ENCODE measurements at regions not wholly inside any gene's neighbourhood (a gene's known extent, or its start where the extent isn't known, plus 50 kb on each side); places are given as distances from the start of the nearest gene placed in this dataset.
"Not testable (repeated sequence)": the region's sequence is repeated elsewhere in the genome, so short reads cannot be mapped to it uniquely, and the experiment has no call there.

GRCh38 chr22:48834404-48834803 is 993.3 kb downstream of the BRD1 start:
- no peak for DNase-seq (ENCODE audit: low read depth)

- DNase-seq (ENCODE audit: low read depth) = no peak
Measured at GRCh38 chr22:48832592-48832991, 995.1 kb downstream of the BRD1 start.

DNA sequence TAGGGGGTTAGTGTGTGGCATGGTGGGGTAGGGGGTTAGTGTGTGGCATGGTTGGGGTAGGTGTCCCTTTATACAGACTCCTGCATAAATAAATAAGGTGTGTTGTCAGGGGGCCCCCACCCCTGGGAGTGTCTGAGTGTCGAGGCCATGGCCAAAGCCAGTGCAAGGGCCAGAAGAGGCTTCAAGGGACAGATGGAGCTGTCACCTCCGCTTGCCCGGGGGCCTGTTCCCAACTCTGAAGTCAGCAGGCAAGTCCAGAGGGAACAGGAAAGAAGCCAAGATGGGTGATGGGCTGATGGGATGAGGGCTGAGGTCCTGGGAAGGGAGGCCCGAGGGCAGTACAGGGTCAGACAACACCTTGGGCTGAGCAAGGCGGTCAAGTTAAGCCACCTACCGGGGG is 997.8 kb downstream of the BRD1 start:
- no peak for DNase-seq (ENCODE audit: low read depth)

- no peak for DNase-seq (ENCODE audit: low read depth)
Measured at GRCh38 chr22:48828688-48829087, 999.0 kb downstream of the BRD1 start.

- DNase-seq (ENCODE audit: low read depth) = no peak
Measured at GRCh38 chr22:48827904-48828555, 999.6 kb downstream of the BRD1 start.

- no peak for DNase-seq (ENCODE audit: low read depth)
Measured at GRCh38 chr22:48827268-48827846, 1000.3 kb downstream of the BRD1 start.

DNA sequence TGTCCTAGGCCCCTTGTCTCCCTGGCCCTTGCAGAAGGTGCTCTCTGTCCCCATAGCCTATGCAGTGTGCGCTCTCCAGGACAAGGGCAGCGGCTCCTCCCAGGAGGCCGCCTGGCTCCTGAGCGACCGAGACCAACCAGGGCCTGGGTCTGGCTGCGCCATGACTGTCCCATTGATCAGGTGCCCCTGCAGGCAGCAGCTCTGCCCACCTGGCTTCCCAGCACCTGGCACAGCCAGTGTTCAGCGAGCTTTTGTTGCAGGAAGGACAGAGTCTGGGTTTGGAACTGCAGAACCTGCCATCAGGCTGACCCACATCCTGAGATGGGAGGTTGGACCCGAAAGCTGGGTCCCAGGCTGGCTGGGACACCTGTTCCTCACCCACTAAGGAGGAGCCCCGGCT is 1001.1 kb downstream of the BRD1 start:
- no peak for DNase-seq (ENCODE audit: low read depth)

DNA sequence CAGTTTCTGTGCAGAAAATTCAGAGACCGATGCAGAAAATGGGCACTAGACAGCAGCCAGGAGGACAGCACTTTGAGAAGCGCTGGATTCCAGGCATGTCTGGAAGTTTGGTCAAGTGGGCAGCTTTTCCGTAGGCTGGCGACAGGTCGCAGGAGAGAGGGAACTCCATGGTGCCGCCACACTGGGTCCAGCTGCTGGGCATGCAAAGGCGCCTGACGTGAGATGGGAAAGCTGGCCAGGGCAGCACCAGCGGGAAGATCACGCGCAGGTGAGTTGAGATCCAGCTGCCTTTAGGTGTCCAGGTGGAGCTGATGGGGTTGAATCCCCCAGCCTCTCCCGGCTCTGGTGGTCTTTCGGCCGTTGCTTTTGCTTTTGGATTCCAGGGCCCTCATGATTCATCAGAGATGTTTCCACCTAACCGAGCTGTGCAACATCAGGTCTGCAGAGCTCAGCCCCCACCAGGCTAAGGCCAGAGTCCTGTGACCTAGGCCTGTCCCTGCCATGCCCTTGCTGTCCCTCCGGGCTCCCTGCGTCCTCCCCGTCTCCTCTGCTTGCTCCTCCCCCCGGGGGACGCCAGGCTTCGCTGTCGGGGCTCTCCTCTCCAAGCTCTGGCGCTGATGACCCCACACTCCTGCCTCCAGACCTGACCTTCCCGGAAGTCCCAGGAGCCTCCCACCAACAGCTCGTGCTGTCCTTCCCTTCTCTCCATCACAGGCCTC is 1001.7 kb downstream of the BRD1 start:
- DNase-seq (ENCODE audit: low read depth) = no peak

DNA sequence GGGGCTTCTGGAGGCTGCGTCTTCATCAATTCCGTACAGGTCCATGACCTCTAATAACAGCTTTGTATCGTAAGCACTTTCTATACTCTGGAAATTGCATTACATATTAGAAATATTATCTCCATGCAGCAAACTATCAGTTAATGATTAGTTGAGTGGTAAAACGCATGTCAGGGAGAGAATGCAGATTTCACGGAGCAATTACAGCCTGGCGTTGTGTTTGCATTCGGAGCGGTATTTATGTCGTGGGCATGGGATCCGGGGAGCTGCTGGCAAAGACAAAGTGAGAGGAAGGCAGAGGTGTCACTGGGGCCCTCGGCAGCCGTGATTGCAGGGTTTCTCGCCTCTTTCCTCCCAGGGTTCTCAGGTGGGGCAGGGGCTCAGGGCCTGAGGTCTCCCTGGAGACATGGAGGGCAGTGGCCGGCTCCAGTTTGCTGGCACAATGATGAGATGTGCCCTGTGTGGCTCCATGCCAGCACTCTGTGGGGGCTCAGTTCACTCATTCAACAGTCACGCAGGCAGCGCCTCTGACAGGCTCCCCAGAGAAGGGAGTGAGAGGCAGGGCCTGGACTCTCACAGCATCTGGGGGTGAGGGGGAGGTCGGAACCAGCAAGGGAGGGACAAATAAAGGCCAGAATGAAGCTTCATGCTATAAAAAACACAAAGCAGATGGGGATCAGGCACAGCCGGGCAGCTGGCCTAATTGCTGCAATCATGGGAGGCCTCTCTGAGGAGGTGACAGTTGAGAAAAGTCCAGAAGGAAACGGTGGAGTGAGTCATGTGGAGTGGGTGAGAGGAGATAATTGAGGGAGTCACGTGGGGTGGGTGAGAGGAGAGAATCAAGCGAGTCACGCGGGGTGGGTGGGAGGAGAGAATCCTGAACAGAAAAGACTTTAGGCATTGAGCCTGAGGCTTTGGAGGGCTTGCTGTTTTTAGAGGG is 1002.7 kb downstream of the BRD1 start:
- DNase-seq (ENCODE audit: low read depth) = no peak

- no peak for DNase-seq (ENCODE audit: low read depth)
Measured at GRCh38 chr22:48823941-48824340, 1003.7 kb downstream of the BRD1 start.

GRCh38 chr22:48822278-48823233 is 1005.1 kb downstream of the BRD1 start:
- no peak for DNase-seq (ENCODE audit: low read depth)

GRCh38 chr22:48821727-48822126 is 1005.9 kb downstream of the BRD1 start:
- no peak for DNase-seq (ENCODE audit: low read depth)

DNA sequence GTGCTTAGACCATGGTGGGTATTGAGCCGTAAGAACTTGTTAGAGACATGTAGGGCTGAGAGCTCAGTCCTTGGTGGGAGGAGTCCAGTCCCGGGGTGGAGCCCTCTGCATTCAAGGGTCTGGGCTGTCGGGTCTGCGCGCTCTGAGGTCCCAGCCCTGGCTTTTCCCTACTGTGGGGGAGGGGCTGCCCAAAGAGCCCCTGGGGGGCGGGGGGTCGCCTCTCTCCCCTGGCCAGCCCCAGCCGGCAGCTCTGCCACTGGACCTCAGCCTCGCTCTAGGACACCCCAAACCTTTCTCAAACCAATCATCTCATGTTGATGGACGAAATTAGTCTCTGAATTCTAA is 1006.4 kb downstream of the BRD1 start:
- no peak for DNase-seq (ENCODE audit: low read depth)

DNA sequence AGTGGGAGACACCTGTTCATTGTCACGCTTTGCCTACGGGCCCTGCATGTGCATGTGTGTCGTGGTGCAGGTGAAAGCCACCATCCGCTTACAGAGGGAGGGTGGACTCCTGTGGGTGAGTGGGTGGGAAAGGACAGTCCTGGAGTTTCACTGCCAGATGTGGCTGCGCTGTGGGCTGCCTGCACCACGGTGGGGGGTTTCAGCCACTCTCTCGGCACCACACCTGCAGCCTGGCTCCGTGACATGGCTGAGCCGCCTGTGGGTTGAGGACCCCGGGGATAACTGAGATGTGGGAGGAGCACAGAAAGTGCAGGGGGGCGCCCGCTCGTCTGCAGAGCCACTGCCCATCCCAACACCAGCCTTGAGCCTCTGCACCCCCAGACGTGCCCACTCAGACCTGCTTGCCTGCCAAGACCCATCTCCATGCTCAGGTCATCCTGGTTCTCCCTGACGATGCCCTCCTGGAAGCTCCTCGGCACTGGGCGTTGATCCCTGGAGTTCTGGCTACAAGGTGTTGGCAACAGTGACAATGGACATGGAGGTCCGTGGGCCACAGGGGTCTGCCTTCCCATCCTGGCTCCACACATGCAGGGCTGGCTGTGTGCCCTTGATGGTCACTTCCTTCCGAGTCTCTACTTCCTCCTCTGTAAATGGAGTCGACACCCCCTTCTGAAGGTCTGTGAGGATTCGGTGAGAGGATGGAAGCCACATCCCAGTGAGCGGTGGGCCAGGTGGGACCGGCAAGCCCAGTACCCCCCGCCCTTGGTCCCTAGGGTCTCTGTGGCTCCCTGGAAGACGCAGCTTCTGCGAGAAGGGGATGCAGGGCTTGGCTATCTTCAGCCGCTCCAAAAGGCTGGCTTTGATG is 1007.0 kb downstream of the BRD1 start:
- no peak for DNase-seq (ENCODE audit: low read depth)

GRCh38 chr22:48819961-48820360 is 1007.7 kb downstream of the BRD1 start:
- DNase-seq (ENCODE audit: low read depth) = no peak

GRCh38 chr22:48819232-48819631 is 1008.4 kb downstream of the BRD1 start:
- no peak for DNase-seq (ENCODE audit: low read depth)

DNA sequence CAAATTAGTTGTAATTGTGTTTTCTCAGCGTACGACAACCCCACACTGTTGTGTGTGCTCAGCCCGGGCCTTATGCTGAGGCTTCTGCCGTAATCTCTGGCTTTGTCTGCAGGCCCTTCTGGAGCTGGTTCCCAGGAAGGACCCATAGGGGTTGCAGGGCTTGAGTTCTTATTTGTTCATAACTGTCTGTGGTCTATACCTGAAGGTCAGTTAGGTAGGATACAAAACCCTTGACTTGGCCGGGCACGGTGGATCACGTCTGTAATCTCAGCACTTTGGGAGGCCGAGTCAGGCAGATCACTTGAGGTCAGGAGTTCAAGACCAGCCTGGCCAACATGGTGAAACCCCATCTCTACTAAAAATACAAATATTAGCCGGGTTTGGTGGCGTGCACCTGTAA is 1010.2 kb downstream of the BRD1 start:
- DNase-seq (ENCODE audit: low read depth) = not testable (repeated sequence)

- no peak for DNase-seq (ENCODE audit: low read depth)
Measured at GRCh38 chr22:48811885-48812284, 1015.8 kb downstream of the BRD1 start.

GRCh38 chr22:48808038-48808960 is 1019.4 kb downstream of the BRD1 start:
- no peak for DNase-seq (ENCODE audit: low read depth)

All from GM04503 (cell line).